GM21381 (cell line): ENCODE measurements at regions not wholly inside any gene's neighbourhood (a gene's known extent, or its start where the extent isn't known, plus 50 kb on each side); places are given as distances from the start of the nearest gene placed in this dataset.
"Not testable (repeated sequence)": the region's sequence is repeated elsewhere in the genome, so short reads cannot be mapped to it uniquely, and the experiment has no call there.

ENCODE experiments used
- ATAC-seq: cut with Tn5 transposase; IDR thresholded peaks from one replicate; pipeline ENCODE4 v1.9.1; 2021; ENCODE audit warnings: mild to moderate bottlenecking, moderate library complexity; ENCODE audit not compliant: unreplicated experiment

- no peak for ATAC-seq
These were observed 303.8 kb downstream of the NPHP4 start for GRCh38 chr1:5688081-5689077.

- no peak for ATAC-seq
These were observed 305.1 kb downstream of the NPHP4 start for GRCh38 chr1:5686925-5687706.

GRCh38 chr1:5686195-5686594 lies 306.0 kb downstream of the NPHP4 start:
- ATAC-seq: no peak

GRCh38 chr1:5685446-5686040 lies 306.7 kb downstream of the NPHP4 start:
- ATAC-seq: no peak

GRCh38 chr1:5684791-5685190 lies 307.4 kb downstream of the NPHP4 start:
- no peak for ATAC-seq

GRCh38 chr1:5683446-5683845 lies 308.8 kb downstream of the NPHP4 start:
- ATAC-seq: no peak

GRCh38 chr1:5682626-5683225 lies 309.5 kb downstream of the NPHP4 start:
- no peak for ATAC-seq

GRCh38 chr1:5681654-5682053 lies 310.6 kb downstream of the NPHP4 start:
- no peak for ATAC-seq

- ATAC-seq: no peak
These were observed 311.6 kb downstream of the NPHP4 start for GRCh38 chr1:5680600-5680999.

GRCh38 chr1:5678759-5679158 lies 313.5 kb downstream of the NPHP4 start:
- ATAC-seq: no peak

GRCh38 chr1:5672355-5672754 lies 319.9 kb downstream of the NPHP4 start:
- not testable (repeated sequence) for ATAC-seq

- no peak for ATAC-seq
These were observed 321.5 kb downstream of the NPHP4 start for GRCh38 chr1:5670590-5671350.

- no peak for ATAC-seq
These were observed 324.5 kb downstream of the NPHP4 start for GRCh38 chr1:5667513-5668325.

- no peak for ATAC-seq
These were observed 327.0 kb downstream of the NPHP4 start for GRCh38 chr1:5664906-5665875.

- no peak for ATAC-seq
These were observed 328.0 kb downstream of the NPHP4 start for GRCh38 chr1:5664081-5664768.

GRCh38 chr1:5662744-5663126 lies 329.5 kb downstream of the NPHP4 start:
- ATAC-seq: no peak

GRCh38 chr1:5662086-5662743 lies 330.0 kb downstream of the NPHP4 start:
- ATAC-seq: no peak
